Stimulated activated CD4-positive, alpha-beta T cell treated with anti-CD3 and anti-CD28 coated beads, Interleukin-1b, Interleukin-23, amount 100 ng/mL, for 48 hours (primary cell): ENCODE measurements at regions not wholly inside any gene's neighbourhood (a gene's known extent, or its start where the extent isn't known, plus 50 kb on each side); places are given as distances from the start of the nearest gene placed in this dataset.

Experiments used
- DNase-seq: peaks from one replicate; pipeline ENCODE4 v3.0.0-alpha.2; 2020

DNA sequence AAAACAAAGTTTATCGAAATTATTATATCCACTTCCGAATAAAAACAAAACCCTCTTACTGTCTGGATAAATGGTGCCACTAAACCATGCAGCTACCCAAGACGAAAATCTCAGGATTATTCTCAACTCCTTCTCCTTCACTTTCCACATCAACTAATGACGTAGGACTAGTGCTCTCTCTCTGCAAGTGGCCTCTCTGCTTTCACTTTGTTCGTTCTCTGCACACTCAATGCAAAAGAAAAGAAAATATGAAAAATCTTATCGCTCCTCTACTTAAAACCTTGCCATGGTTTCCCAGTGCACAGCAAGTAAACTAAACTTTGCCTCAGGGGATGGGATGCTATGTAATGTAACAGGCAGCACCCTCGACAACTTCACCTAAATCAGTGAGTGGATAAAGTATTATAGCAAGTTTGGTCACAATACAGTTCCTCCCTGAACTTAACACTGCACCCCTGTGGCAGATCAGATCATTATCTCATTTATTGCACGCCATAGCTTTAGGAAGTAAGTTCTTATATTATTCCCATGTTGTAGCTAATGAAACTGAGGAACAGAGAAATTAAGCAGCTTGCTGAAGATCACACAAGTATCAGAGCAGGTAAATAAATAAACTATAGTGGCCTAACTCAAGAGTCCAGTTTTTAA is 262.7 kb upstream of the GADL1 start:
- DNase-seq = no peak

DNA sequence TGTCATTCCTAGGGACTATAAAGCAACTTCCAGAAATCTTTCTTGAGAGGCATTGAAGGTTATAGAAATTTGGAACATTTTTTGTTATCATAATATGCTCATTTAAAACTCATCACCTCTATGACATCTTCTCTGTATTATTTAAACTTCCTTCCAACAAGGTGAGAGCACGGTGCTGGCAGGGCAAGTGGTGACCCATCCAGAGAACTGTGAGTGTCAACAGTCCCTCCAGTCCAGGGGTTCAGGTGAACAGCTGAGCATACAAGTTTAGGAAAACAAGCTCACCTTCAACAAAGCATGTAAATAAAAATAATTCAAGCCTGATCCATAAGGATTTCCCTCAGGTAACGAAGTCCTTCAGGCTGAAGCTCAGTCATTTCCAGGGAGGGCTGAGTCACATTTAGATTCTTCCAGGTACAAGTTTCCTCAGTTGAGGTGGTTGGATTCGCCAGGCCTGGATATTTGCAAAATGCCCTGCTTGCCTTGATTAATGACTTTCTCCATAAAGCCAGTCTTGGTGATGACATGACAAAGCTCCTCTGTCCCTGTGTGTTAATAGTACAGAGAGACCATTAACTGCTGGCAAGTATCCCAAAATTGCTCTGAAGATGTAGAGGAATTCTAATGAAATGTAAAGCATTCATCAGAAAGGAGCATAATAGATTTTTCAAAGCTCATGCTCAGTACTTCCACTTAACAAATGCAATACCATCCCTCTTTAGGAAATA is 263.6 kb upstream of the GADL1 start:
- no peak for DNase-seq

- DNase-seq = no peak
These were observed 265.0 kb upstream of the GADL1 start for GRCh38 chr3:31159331-31160039.

DNA sequence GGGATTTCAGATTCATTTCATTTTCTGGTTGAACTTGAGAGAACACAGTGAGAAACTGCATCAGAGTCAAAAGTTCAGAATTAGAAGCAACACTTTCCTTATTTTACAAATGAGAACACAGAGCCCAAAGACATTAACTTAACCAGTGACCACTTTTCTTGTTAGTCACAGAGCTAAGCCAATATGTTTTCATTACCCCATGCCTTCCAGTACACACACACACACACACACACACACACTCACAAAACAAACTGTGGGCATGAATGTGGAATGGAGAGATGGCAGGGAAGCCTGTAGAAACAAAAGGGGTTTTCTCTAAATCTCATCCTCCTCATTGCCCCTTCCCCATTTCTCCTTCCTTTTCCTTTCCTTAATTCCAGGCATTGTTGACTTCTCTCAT is 267.4 kb upstream of the GADL1 start:
- DNase-seq = no peak

DNA sequence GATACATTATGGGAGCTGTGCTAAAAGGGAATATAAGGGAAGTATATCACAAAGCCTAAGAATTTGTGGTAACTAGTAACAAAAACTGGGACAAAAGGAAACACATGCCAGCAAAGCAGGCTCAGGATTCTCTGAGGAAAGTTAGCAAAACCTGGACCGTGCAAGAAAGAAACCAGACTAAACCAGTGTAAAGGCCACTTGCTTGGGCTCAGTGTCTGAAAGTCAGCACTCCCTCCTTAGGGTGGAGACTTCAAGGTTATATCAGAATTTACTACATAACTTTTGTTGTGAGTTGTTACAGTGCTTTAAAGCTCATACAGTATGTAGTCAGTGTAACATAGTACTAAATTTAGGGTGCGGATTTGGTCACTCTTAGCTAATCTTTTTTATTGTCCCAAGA is 269.9 kb upstream of the GADL1 start:
- no peak for DNase-seq

- no peak for DNase-seq
These were observed 271.0 kb upstream of the GADL1 start for GRCh38 chr3:31165399-31165860.

GRCh38 chr3:31166249-31166885 is 271.9 kb upstream of the GADL1 start:
- DNase-seq = no peak

GRCh38 chr3:31167666-31168065 is 273.2 kb upstream of the GADL1 start:
- no peak for DNase-seq

- DNase-seq = no peak
These were observed 276.6 kb upstream of the GADL1 start for GRCh38 chr3:31170932-31171670.

DNA sequence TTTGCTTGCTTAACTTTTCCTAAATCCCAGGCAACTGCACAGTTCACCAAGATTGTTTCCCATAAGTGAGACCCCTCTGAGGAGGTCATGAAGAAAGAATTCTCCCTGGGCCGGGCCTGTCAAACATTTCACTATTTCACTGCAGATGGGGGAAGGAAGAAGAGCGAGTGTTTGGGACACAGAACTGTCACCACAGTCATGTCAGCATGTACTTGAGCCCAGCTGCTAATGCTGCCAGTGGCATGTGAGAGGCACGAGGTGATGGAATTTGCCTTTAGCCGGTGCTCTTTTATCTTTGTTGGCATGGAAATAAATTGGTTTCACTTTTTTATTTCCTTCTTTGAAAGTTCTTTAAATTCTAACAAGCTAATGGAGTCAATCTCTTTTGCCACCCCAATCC is 277.9 kb upstream of the GADL1 start:
- DNase-seq = no peak

DNA sequence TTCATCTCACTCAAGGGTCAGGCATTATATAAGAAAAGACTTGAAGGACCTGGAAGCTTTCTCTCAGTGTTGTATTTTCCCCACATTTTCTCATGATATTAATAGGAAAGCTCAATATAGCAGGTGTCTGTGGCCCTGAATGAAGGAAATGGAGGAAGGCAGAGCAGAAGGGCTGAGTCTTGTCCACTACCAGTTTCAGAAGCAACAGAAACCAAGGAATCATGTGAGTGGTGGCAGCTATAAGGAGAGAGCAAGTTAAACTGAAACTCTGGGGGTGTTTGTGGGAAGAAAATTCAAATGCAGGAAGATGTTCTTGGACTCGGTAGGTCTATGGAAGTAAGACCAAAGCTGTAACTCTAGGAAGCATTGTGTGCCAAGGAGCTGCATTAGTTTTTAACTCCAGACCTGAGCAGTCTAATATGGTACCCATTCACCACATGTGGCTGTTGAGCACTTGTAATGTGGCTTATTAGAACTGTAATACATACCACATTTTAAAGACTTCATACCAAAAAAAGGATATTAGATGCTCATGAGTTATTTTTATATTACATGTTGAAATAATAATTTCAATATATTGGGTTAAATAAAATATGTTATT is 278.8 kb upstream of the GADL1 start:
- DNase-seq = no peak

GRCh38 chr3:31174079-31174478 is 279.6 kb upstream of the GADL1 start:
- no peak for DNase-seq

- no peak for DNase-seq
These were observed 281.6 kb upstream of the GADL1 start for GRCh38 chr3:31176045-31176444.

DNA sequence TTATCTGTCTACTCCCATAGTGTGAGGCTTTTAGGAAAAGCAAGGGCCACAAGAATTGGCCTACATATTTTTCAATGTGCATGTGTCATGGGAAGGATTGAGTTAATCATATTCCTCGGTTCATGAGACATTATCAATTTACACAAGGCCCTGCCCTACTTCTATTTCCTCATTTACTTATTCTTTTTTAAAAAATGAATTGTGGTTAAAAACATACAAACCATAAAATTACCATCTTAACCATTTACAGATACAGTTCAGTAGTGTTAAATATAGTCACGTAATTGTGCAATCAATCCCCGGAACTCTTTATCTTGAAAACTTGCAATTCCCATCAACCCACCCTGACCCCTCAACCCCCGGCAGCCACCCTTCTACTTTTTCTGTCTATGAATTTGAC is 284.0 kb upstream of the GADL1 start:
- DNase-seq = no peak

GRCh38 chr3:31179768-31180167 is 285.3 kb upstream of the GADL1 start:
- no peak for DNase-seq

DNA sequence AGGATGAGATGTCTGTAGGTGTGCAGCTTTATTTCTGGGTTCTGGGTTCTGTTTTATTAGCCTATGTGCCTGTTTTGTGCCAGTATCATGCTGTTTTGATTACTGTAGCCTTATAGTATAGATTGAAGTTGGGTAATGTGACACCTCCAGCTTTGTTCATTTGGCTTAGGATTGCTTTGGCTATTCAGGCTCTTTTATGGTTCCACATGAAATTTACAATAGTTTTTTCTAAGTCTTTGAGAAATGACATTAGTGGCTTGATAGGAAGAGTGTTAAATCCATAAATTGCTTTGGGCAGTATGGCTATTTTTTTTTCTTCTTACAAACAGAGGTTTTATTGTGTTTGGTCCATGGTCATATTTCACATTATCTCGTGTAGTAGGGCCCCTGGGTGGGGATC is 285.8 kb upstream of the GADL1 start:
- no peak for DNase-seq

GRCh38 chr3:31181661-31182060 is 287.2 kb upstream of the GADL1 start:
- no peak for DNase-seq

- DNase-seq = no peak
These were observed 288.2 kb upstream of the GADL1 start for GRCh38 chr3:31182661-31183060.

GRCh38 chr3:31184261-31185061 is 290.0 kb upstream of the GADL1 start:
- no peak for DNase-seq

DNA sequence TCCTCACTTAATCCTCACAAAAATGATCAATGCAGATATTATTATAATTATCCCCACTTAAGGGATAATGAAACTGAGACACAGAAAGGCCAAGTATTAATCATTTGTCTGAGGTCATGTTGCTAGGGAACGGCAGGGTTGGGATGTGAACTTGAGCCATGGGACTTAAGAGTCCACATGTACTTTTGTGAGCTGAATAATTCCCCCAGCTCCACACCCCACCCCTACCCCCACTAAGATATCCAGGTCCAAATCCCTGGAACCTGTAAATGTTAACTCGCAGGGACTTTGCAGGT is 290.5 kb upstream of the GADL1 start:
- DNase-seq = no peak

DNA sequence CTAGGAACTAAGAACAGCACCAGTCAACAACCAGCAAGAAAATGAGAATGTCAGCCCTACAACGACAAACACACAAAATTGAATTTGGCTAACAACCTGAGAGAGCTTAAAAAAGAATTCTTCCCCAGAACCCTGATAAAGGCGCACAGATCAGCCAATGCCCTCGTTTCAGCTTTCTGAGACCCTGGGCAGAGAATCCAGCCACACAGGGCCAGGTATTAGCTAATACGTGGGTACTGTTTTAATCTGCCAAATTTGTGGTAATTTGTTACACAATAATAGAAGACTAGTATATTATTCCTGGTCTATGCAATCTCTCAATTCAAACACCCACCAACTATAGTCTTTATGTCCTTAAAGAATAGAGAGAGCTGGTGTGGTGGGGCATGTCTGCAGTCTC is 291.6 kb upstream of the GADL1 start:
- no peak for DNase-seq

- DNase-seq = no peak
These were observed 292.9 kb upstream of the GADL1 start for GRCh38 chr3:31187380-31187779.
